ENCODE measurements at regions not wholly inside any gene's neighbourhood (a gene's known extent, or its start where the extent isn't known, plus 50 kb on each side); places are given as distances from the start of the nearest gene placed in this dataset.

GRCh38 chr6:74973591-74973990 is 232.3 kb downstream of the COL12A1 start:
- Histone ChIP-seq H3F3A (ENCODE audit: low read length, unreplicated experiment) (no peaks in the 10 kb centered on the region), H3K27me3 (ENCODE audit: low read length) (no peaks in the 10 kb centered on the region), H3K9me2 (replicated peaks; ENCODE audit: low read length) (no peaks in the 10 kb centered on the region), H3K36me3 (ENCODE audit: low read depth, low read length) (no peaks in the 10 kb centered on the region), H3K9me3 (ENCODE audit: low read length) (no peaks in the 10 kb centered on the region), H3K4me1 (ENCODE audit: insufficient read depth, low read length) (peaks cover 14% of the 10 kb centered on the region), H3K27ac (ENCODE audit: low read length) (no peak overlapping the region), H3K9ac (ENCODE audit: low read length) (no peak overlapping the region), H3K4me2 (ENCODE audit: low read length) (no peak overlapping the region), H2AFZ (ENCODE audit: low read length) (no peak overlapping the region), H4K20me1 (ENCODE audit: low read length) (no peaks in the 10 kb centered on the region), H3K4me3 (ENCODE audit: low read length) (no peak overlapping the region), H3K79me2 (ENCODE audit: low read length) (no peaks in the 10 kb centered on the region)
- ChIA-PET CTCF (no interaction called here), POLR2A (ENCODE audit: unreplicated experiment) (no interaction called here)
- TF ChIP-seq EZH2 (IDR thresholded peaks at IDR 0.05; ENCODE audit: low read length, unreplicated experiment) = no peak
- TF ChIP-seq EZH2phosphoT487 (IDR thresholded peaks at IDR 0.05; ENCODE audit: borderline replicate concordance, low read length) = no peak
- no peak for ATAC-seq
- no TSS peak for BruUV-seq (replicated peaks)
- DNase-seq = no peak
- intact Hi-C loops (cut with micrococcal nuclease) = no loop called here

GRCh38 chr6:74971633-74972032 is 234.2 kb downstream of the COL12A1 start:
- intact Hi-C loops (cut with micrococcal nuclease) = no loop called here
- no peaks in the 10 kb centered on the region for H3K36me3 ChIP-seq (ENCODE audit: low read depth, low read length)
- no peak overlapping the region for H3K4me2 ChIP-seq (ENCODE audit: low read length)
- H3K9me2 ChIP-seq (replicated peaks; ENCODE audit: low read length) = no peaks in the 10 kb centered on the region
- no peak overlapping the region for H3K4me3 ChIP-seq (ENCODE audit: low read length)
- BruUV-seq (replicated peaks) = no TSS peak
- H2AFZ ChIP-seq (ENCODE audit: low read length) = no peak overlapping the region
- H3K4me1 ChIP-seq (ENCODE audit: insufficient read depth, low read length) = peaks cover 14% of the 10 kb centered on the region
- no peaks in the 10 kb centered on the region for H4K20me1 ChIP-seq (ENCODE audit: low read length)
- H3K9ac ChIP-seq (ENCODE audit: low read length) = no peak overlapping the region
- DNase-seq (no peak), ATAC-seq (no peak)
- ChIA-PET POLR2A (ENCODE audit: unreplicated experiment) (no interaction called here), CTCF (no interaction called here)
- H3F3A ChIP-seq (ENCODE audit: low read length, unreplicated experiment) = no peaks in the 10 kb centered on the region
- H3K9me3 ChIP-seq (ENCODE audit: low read length) = no peaks in the 10 kb centered on the region
- TF ChIP-seq EZH2phosphoT487 (IDR thresholded peaks at IDR 0.05; ENCODE audit: borderline replicate concordance, low read length) = no peak
- TF ChIP-seq EZH2 (IDR thresholded peaks at IDR 0.05; ENCODE audit: low read length, unreplicated experiment) = no peak
- no peak for TF ChIP-seq CTCF (conservative IDR thresholded peaks at IDR 0.05; ENCODE audit: low read depth, low read length)
- H3K27ac ChIP-seq (ENCODE audit: low read length) = no peak overlapping the region
- no peaks in the 10 kb centered on the region for H3K27me3 ChIP-seq (ENCODE audit: low read length)
- no peaks in the 10 kb centered on the region for H3K79me2 ChIP-seq (ENCODE audit: low read length)

- intact Hi-C loops (cut with micrococcal nuclease) = no loop called here
- DNase-seq (peak; percentile 39), ATAC-seq (peak; percentile 40)
- Histone ChIP-seq H3K36me3 (ENCODE audit: low read depth, low read length) (no peaks in the 10 kb centered on the region), H3K4me1 (ENCODE audit: insufficient read depth, low read length) (peaks cover 14% of the 10 kb centered on the region), H3F3A (ENCODE audit: low read length, unreplicated experiment) (no peaks in the 10 kb centered on the region), H3K4me2 (ENCODE audit: low read length) (no peak overlapping the region), H3K9ac (ENCODE audit: low read length) (no peak overlapping the region), H3K27me3 (ENCODE audit: low read length) (no peaks in the 10 kb centered on the region), H4K20me1 (ENCODE audit: low read length) (no peaks in the 10 kb centered on the region), H3K9me3 (ENCODE audit: low read length) (no peaks in the 10 kb centered on the region), H3K9me2 (replicated peaks; ENCODE audit: low read length) (no peaks in the 10 kb centered on the region), H2AFZ (ENCODE audit: low read length) (0 out of 2 replicates have a peak overlapping the region, but pooled peaks have one; percentile 55), H3K27ac (ENCODE audit: low read length) (no peak overlapping the region), H3K4me3 (ENCODE audit: low read length) (no peak overlapping the region), H3K79me2 (ENCODE audit: low read length) (no peaks in the 10 kb centered on the region)
- TF ChIP-seq CTCF (conservative IDR thresholded peaks at IDR 0.05; ENCODE audit: low read depth, low read length) (no peak), EZH2phosphoT487 (IDR thresholded peaks at IDR 0.05; ENCODE audit: borderline replicate concordance, low read length) (no peak), EZH2 (IDR thresholded peaks at IDR 0.05; ENCODE audit: low read length, unreplicated experiment) (no peak)
- POLR2A ChIA-PET (ENCODE audit: unreplicated experiment) = no interaction called here
- CTCF ChIA-PET = no interaction called here
- no TSS peak for BruUV-seq (replicated peaks)
These were observed 236.1 kb downstream of the COL12A1 start for GRCh38 chr6:74969591-74970267.
